Liver (tissue), 8 donors: ENCODE measurements at regions not wholly inside any gene's neighbourhood (a gene's known extent, or its start where the extent isn't known, plus 50 kb on each side); places are given as distances from the start of the nearest gene placed in this dataset.

Experiments
- DNase-seq: peaks from one replicate; pipeline ENCODE4 v3.0.0-alpha.2; 2017; ENCODE audit warnings: low spot score
- H3K27ac ChIP-seq, 2 donors: one replicate each; pipeline ENCODE4 v1.7.0; 2013; ENCODE audit warnings: inconsistent platforms in 2 of 2, low read length in 2 of 2, control low read depth in 1 of 2, low read depth in 1 of 2, mild to moderate bottlenecking in 1 of 2
- H3K27me3 ChIP-seq, 4 donors: one replicate each; pipeline versions ENCODE4 v1.6.1 to v1.7.0; 2013; ENCODE audit warnings: low read length in 3 of 4, inconsistent platforms in 1 of 4, mild to moderate bottlenecking in 1 of 4, moderate library complexity in 1 of 4; ENCODE audit not compliant: control insufficient read depth in 4 of 4, insufficient read depth in 4 of 4
- H3K36me3 ChIP-seq, 4 donors: one replicate each; pipeline versions ENCODE4 v1.6.1 to v1.7.0; 2013; ENCODE audit warnings: low read length in 3 of 4, mild to moderate bottlenecking in 3 of 4, low read depth in 1 of 4, moderate library complexity in 1 of 4; ENCODE audit not compliant: control insufficient read depth in 4 of 4, insufficient read depth in 3 of 4
- H3K4me1 ChIP-seq, 4 donors: one replicate each; pipeline versions ENCODE4 v1.6.1 to v1.7.0; 2013; ENCODE audit warnings: low read length in 3 of 4, mild to moderate bottlenecking in 3 of 4, moderate library complexity in 1 of 4; ENCODE audit not compliant: control insufficient read depth in 4 of 4, insufficient read depth in 4 of 4
- H3K4me3 ChIP-seq, 3 donors: one replicate each; pipeline versions ENCODE4 v1.6.1 to v1.7.0; 2013; ENCODE audit warnings: low read length in 3 of 3, control low read depth in 1 of 3, low read depth in 1 of 3, mild to moderate bottlenecking in 1 of 3
- H3K9ac ChIP-seq, 2 donors: one replicate each; pipeline ENCODE4 v1.7.0; 2013; ENCODE audit warnings: low read length in 2 of 2, mild to moderate bottlenecking in 2 of 2, moderate library complexity in 2 of 2, control low read depth in 1 of 2, low read depth in 1 of 2
- H3K9me3 ChIP-seq, 4 donors: one replicate each; pipeline versions ENCODE4 v1.6.1 to v1.7.0; 2013; ENCODE audit warnings: low read length in 3 of 4; ENCODE audit not compliant: control insufficient read depth in 4 of 4
- ATF3 ChIP-seq: IDR thresholded peaks from 2 replicates; pipeline ENCODE4 v1.6.1; 2016; ENCODE audit warnings: antibody characterized with exemption
- EGR1 ChIP-seq, 2 donors: IDR thresholded peaks; 2 replicates each; pipeline ENCODE4 v1.6.1; 2016 to 2018; ENCODE audit warnings: antibody characterized with exemption in 2 of 2, low read depth in 2 of 2
- FOXA1 ChIP-seq: IDR thresholded peaks from 2 replicates; pipeline ENCODE4 v1.6.1; 2016; ENCODE audit warnings: antibody characterized with exemption
- FOXA2 ChIP-seq: IDR thresholded peaks from 2 replicates; pipeline ENCODE4 v1.6.1; 2016; ENCODE audit warnings: antibody characterized with exemption
- GABPA ChIP-seq, 2 donors: IDR thresholded peaks in 1 of 2; conservative IDR thresholded peaks in 1 of 2; 2 replicates each; pipeline ENCODE4 v1.6.1; 2016; ENCODE audit warnings: antibody characterized with exemption in 2 of 2, mild to moderate bottlenecking in 1 of 2, moderate library complexity in 1 of 2
- HNF4A ChIP-seq, 2 donors: conservative IDR thresholded peaks; 2 replicates each; pipeline ENCODE4 v1.6.1; 2016; ENCODE audit warnings: antibody characterized with exemption in 2 of 2, mild to moderate bottlenecking in 2 of 2
- HNF4G ChIP-seq: IDR thresholded peaks from 2 replicates; pipeline ENCODE4 v1.6.1; 2016; ENCODE audit warnings: antibody characterized with exemption
- JUND ChIP-seq, 2 donors: IDR thresholded peaks; 2 replicates each; pipeline ENCODE4 v1.6.1; 2016; ENCODE audit warnings: antibody characterized with exemption in 2 of 2
- MAX ChIP-seq: IDR thresholded peaks from 2 replicates; pipeline ENCODE4 v1.6.1; 2016; ENCODE audit warnings: antibody characterized with exemption
- NR2F2 ChIP-seq: IDR thresholded peaks from 2 replicates; pipeline ENCODE4 v1.6.1; 2016; ENCODE audit warnings: antibody characterized with exemption
- RAD21 ChIP-seq, 2 donors: IDR thresholded peaks; 2 replicates each; pipeline ENCODE4 v1.6.1; 2016; ENCODE audit warnings: antibody characterized with exemption in 2 of 2, mild to moderate bottlenecking in 2 of 2
- RXRA ChIP-seq, 2 donors: IDR thresholded peaks; 2 replicates each; pipeline ENCODE4 v1.6.1; 2017 to 2018; ENCODE audit warnings: antibody characterized with exemption in 2 of 2, mild to moderate bottlenecking in 1 of 2
- SP1 ChIP-seq: IDR thresholded peaks from 2 replicates; pipeline ENCODE4 v1.6.1; 2018; ENCODE audit warnings: antibody characterized with exemption, mild to moderate bottlenecking
- TAF1 ChIP-seq: conservative IDR thresholded peaks from 2 replicates; pipeline ENCODE4 v1.6.1; 2016; ENCODE audit warnings: antibody characterized with exemption, mild to moderate bottlenecking
- YY1 ChIP-seq: IDR thresholded peaks from 2 replicates; pipeline ENCODE4 v1.6.1; 2016; ENCODE audit warnings: antibody characterized with exemption, mild to moderate bottlenecking
- WGBS: extraction: QIAGEN DNeasy Blood & Tissue Kit; methylation state at CpG from one replicate; pipeline ENCODE4 v1.1.7; 2013; 5-methylcytosine and 5-hydroxymethylcytosine counted together
- TF ChIP-seq, protein P1 (sequence below): IDR thresholded peaks from 2 replicates; pipeline ENCODE4 v1.6.1; 2016; ENCODE audit warnings: antibody characterized with exemption
- TF ChIP-seq, protein P2 (sequence below): fragments of 150-350 bp; IDR thresholded peaks from 2 replicates; pipeline ENCODE4 v1.5.1; 2017; ENCODE audit warnings: improper control_type of control experiment, low read depth, low read length; ENCODE audit not compliant: missing input control
- TF ChIP-seq, protein P3 (sequence below): IDR thresholded peaks from 2 replicates; pipeline ENCODE4 v1.6.1; 2016; ENCODE audit warnings: antibody characterized with exemption, mild to moderate bottlenecking
- donor health status: healthy.
- donor health status: healthy.
- donor health status: healthy.
- donor health status: healthy.
- donor health status: healthy.

DNA sequence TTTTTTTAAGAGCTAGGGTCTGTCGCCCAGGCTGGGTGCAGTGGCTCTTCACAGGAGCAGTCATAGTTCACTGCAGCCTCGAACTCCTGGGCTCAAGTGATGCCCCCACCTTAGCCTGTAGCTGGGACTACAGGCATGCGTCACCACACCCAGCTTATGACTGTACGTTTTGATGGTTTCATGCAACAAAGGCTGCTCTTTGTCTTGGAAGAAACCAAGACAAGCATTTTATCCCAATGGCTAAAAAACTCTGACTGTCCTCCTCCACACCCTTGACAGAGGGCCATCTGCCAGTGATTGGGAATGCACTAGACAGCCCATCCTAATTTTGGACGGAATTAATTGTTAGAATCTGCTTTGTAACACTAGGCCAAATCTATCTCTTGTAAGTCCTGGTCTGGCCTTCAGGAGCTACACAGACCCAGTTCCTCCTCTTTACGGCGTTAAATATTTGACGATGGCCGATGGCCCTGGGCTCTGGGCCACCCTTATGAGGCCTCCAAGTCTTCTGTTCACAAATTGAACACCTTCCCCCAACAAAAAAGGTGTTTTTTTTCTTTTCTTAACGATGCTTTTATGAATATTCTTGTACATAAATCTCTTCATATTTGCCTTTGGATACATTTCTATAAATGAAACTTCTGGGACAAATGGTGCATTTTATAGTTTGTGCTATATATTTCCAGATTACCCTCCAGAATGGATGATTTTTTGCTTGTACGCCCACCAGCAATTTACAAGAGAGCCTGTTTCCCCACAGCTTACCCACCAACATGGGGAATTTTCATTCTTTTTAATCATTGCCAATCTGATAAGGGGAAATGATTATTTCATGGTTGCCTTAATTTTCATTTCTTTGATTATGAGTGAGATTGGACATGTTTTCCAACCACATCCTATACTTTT is 104.8 kb upstream of the SLC25A33 start (continued):
- TF ChIP-seq, protein P1, sequence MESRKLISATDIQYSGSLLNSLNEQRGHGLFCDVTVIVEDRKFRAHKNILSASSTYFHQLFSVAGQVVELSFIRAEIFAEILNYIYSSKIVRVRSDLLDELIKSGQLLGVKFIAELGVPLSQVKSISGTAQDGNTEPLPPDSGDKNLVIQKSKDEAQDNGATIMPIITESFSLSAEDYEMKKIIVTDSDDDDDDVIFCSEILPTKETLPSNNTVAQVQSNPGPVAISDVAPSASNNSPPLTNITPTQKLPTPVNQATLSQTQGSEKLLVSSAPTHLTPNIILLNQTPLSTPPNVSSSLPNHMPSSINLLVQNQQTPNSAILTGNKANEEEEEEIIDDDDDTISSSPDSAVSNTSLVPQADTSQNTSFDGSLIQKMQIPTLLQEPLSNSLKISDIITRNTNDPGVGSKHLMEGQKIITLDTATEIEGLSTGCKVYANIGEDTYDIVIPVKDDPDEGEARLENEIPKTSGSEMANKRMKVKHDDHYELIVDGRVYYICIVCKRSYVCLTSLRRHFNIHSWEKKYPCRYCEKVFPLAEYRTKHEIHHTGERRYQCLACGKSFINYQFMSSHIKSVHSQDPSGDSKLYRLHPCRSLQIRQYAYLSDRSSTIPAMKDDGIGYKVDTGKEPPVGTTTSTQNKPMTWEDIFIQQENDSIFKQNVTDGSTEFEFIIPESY = no peak
- TF ChIP-seq RXRA (IDR thresholded peaks at IDR 0.05) (no peak), RAD21 (IDR thresholded peaks at IDR 0.05) (no peak), FOXA1 (no peak), SP1 (no peak), MAX (no peak), GABPA (IDR thresholded peaks at IDR 0.05 in 1 of 2, conservative IDR thresholded peaks at IDR 0.05 in 1 of 2) (no peak)

DNA sequence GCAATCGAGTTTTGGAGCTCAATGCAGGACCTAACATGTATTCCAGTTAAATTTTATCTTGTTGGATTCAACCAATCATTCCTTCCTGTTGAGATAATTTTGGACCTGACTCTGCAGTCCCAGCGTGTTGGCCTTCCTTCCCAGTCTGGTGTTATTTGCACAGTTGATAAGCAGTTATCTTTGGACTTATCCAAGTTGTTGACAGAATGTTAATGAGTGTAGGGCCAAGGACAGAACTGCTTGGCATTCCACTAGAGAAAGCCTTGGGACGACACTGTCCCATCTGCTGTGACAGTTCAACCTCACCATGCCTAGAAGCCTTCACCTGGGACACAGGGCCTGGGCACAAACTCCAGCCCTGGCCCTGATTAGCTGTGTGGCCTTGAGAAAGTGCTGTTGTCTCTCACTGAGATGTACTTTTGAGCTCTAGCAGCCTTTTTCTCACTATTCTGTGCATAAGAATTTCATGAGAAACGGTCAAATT is 104.1 kb upstream of the SLC25A33 start:
- Histone ChIP-seq H3K4me3 (no peak overlapping the region), H3K27me3 (no peaks in the 10 kb centered on the region), H3K9me3 (no peaks in the 10 kb centered on the region), H3K36me3 (no peaks in the 10 kb centered on the region), H3K27ac (peak overlapping the region; percentile 95), H3K4me1 (peaks cover 21 to 49% (median 33%) of the 10 kb centered on the region in 4 donors), H3K9ac (peak overlapping the region in 1 of 2 donors; percentile 5)
- no peak for DNase-seq
- 18% methylated on average over 4 of the region's 4 CpGs for WGBS
- TF ChIP-seq JUND (IDR thresholded peaks at IDR 0.05) = peak; percentile 91 to 98
- TF ChIP-seq HNF4A (conservative IDR thresholded peaks at IDR 0.05) = peak; percentile 93
- peak; percentile 61 for TF ChIP-seq ATF3
- peak; percentile 99 for TF ChIP-seq FOXA2
- peak; percentile 96 for TF ChIP-seq MAX
- TF ChIP-seq TAF1 = peak; percentile 45
- TF ChIP-seq GABPA (IDR thresholded peaks at IDR 0.05 in 1 of 2, conservative IDR thresholded peaks at IDR 0.05 in 1 of 2) = no peak
- peak; percentile 98 for TF ChIP-seq FOXA1
- TF ChIP-seq, protein P2, sequence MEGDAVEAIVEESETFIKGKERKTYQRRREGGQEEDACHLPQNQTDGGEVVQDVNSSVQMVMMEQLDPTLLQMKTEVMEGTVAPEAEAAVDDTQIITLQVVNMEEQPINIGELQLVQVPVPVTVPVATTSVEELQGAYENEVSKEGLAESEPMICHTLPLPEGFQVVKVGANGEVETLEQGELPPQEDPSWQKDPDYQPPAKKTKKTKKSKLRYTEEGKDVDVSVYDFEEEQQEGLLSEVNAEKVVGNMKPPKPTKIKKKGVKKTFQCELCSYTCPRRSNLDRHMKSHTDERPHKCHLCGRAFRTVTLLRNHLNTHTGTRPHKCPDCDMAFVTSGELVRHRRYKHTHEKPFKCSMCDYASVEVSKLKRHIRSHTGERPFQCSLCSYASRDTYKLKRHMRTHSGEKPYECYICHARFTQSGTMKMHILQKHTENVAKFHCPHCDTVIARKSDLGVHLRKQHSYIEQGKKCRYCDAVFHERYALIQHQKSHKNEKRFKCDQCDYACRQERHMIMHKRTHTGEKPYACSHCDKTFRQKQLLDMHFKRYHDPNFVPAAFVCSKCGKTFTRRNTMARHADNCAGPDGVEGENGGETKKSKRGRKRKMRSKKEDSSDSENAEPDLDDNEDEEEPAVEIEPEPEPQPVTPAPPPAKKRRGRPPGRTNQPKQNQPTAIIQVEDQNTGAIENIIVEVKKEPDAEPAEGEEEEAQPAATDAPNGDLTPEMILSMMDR = no peak
- TF ChIP-seq, protein P3, sequence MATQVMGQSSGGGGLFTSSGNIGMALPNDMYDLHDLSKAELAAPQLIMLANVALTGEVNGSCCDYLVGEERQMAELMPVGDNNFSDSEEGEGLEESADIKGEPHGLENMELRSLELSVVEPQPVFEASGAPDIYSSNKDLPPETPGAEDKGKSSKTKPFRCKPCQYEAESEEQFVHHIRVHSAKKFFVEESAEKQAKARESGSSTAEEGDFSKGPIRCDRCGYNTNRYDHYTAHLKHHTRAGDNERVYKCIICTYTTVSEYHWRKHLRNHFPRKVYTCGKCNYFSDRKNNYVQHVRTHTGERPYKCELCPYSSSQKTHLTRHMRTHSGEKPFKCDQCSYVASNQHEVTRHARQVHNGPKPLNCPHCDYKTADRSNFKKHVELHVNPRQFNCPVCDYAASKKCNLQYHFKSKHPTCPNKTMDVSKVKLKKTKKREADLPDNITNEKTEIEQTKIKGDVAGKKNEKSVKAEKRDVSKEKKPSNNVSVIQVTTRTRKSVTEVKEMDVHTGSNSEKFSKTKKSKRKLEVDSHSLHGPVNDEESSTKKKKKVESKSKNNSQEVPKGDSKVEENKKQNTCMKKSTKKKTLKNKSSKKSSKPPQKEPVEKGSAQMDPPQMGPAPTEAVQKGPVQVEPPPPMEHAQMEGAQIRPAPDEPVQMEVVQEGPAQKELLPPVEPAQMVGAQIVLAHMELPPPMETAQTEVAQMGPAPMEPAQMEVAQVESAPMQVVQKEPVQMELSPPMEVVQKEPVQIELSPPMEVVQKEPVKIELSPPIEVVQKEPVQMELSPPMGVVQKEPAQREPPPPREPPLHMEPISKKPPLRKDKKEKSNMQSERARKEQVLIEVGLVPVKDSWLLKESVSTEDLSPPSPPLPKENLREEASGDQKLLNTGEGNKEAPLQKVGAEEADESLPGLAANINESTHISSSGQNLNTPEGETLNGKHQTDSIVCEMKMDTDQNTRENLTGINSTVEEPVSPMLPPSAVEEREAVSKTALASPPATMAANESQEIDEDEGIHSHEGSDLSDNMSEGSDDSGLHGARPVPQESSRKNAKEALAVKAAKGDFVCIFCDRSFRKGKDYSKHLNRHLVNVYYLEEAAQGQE = peak; percentile 55
- peak; percentile 93 for TF ChIP-seq SP1
- TF ChIP-seq HNF4G = peak; percentile 69
- TF ChIP-seq RXRA (IDR thresholded peaks at IDR 0.05) = peak; percentile 90 to 96
- TF ChIP-seq, protein P1 = peak; percentile 91
- TF ChIP-seq EGR1 (IDR thresholded peaks at IDR 0.05; ENCODE audit: low read depth in 2 of 2) = peak in 1 of 2 donors; percentile 84
- peak; percentile 58 to 66 for TF ChIP-seq RAD21 (IDR thresholded peaks at IDR 0.05)
- peak; percentile 85 for TF ChIP-seq NR2F2
- TF ChIP-seq YY1 = peak; percentile 80
